GM23248 (cell line): ENCODE measurements at regions not wholly inside any gene's neighbourhood (a gene's known extent, or its start where the extent isn't known, plus 50 kb on each side); places are given as distances from the start of the nearest gene placed in this dataset.

Experiments used
- DNase-seq: peaks from one replicate; pipeline ENCODE4 v3.0.0-alpha.2; 2015
- H2AFZ ChIP-seq: fragments of 200-600 bp; sonication (generic); 2 replicates; pipeline ENCODE4 v1.6.1; 2016; ENCODE audit warnings: antibody characterized with exemption
- H3F3A ChIP-seq: fragments of 200-600 bp; sonication (generic); 2 replicates; pipeline ENCODE4 v1.6.1; 2016; ENCODE audit warnings: mild to moderate bottlenecking, antibody characterized with exemption, mixed run types; ENCODE audit not compliant: insufficient read depth
- H3K27ac ChIP-seq: fragments of 200-600 bp; sonication (generic); 2 replicates; pipeline ENCODE4 v1.5.1; 2016; ENCODE audit warnings: mild to moderate bottlenecking
- H3K27me3 ChIP-seq: fragments of 200-600 bp; sonication (generic); replicated peaks from 2 replicates; pipeline ENCODE4 v1.6.1; 2016; ENCODE audit warnings: mild to moderate bottlenecking; ENCODE audit not compliant: insufficient read depth
- H3K36me3 ChIP-seq: fragments of 200-600 bp; sonication (generic); 2 replicates; pipeline ENCODE4 v1.6.1; 2016; ENCODE audit warnings: low read depth, mild to moderate bottlenecking
- H3K4me1 ChIP-seq: fragments of 200-600 bp; sonication (generic); 2 replicates; pipeline ENCODE4 v1.6.1; 2016; ENCODE audit warnings: mild to moderate bottlenecking; ENCODE audit not compliant: insufficient read depth
- H3K4me2 ChIP-seq: fragments of 200-600 bp; sonication (generic); one replicate; pipeline ENCODE4 v1.6.1; 2016; ENCODE audit warnings: mild to moderate bottlenecking; ENCODE audit not compliant: unreplicated experiment
- H3K4me3 ChIP-seq: fragments of 200-600 bp; sonication (generic); 2 replicates; pipeline ENCODE4 v1.5.1; 2016; ENCODE audit warnings: mild to moderate bottlenecking
- H3K79me2 ChIP-seq: fragments of 200-600 bp; sonication (generic); 2 replicates; pipeline ENCODE4 v1.6.1; 2016; ENCODE audit warnings: mild to moderate bottlenecking; ENCODE audit not compliant: insufficient read depth
- H3K9ac ChIP-seq: fragments of 200-600 bp; sonication (generic); 2 replicates; pipeline ENCODE4 v1.6.1; 2016; ENCODE audit warnings: mild to moderate bottlenecking
- H3K9me2 ChIP-seq: fragments of 200-600 bp; sonication (generic); 2 replicates; pipeline ENCODE4 v1.6.1; 2016; ENCODE audit warnings: mixed run types, mild to moderate bottlenecking, moderate library complexity; ENCODE audit not compliant: insufficient read depth
- H3K9me3 ChIP-seq: fragments of 200-600 bp; sonication (generic); one replicate; pipeline ENCODE4 v1.6.1; 2017; ENCODE audit warnings: low read depth
- H4K20me1 ChIP-seq: fragments of 200-600 bp; sonication (generic); 2 replicates; pipeline ENCODE4 v1.6.0; 2016; ENCODE audit not compliant: insufficient read depth
- EZH2 ChIP-seq: fragments of 200-600 bp; sonication (generic); IDR thresholded peaks from 2 replicates; pipeline ENCODE4 v1.6.1; 2018; ENCODE audit warnings: antibody characterized with exemption, mild to moderate bottlenecking; ENCODE audit not compliant: insufficient read depth, poor library complexity, severe bottlenecking
- EZH2phosphoT487 ChIP-seq: fragments of 200-600 bp; sonication (generic); IDR thresholded peaks from 2 replicates; pipeline ENCODE4 v1.6.1; 2018; ENCODE audit warnings: antibody characterized with exemption, moderate library complexity, mild to moderate bottlenecking, low read depth; ENCODE audit not compliant: insufficient read depth
- WGBS, 2 experiments: methylation state at CpG; one replicate each; pipeline ENCODE4 v1.1.6; 2015 to 2017; ENCODE audit warnings: low lambda C conversion rate in 2 of 2, low coverage in 1 of 2; ENCODE audit errors: missing lambda C conversion rate in 2 of 2; 5-methylcytosine and 5-hydroxymethylcytosine counted together
- in situ Hi-C: fragments of 300-500 bp; cut with MboI; formaldehyde crosslinking; loops from 2 replicates; pipeline ENCODE4 v1.15.0; 2020

GRCh38 chr12:66978802-66979201 lies 290.4 kb upstream of the CAND1 start:
- H3K9me2 ChIP-seq, result no peaks in the 10 kb centered on the region
- no peak overlapping the region for H3K27ac ChIP-seq
- in situ Hi-C loops, result no loop called here
- TF ChIP-seq EZH2phosphoT487, result no peak
- no peak for TF ChIP-seq EZH2
- no peak overlapping the region for H3K4me2 ChIP-seq
- H2AFZ ChIP-seq, result no peak overlapping the region
- no peaks in the 10 kb centered on the region for H3F3A ChIP-seq
- no peak for DNase-seq
- 0 to 3% methylated on average over 1 of the region's 1 CpG for WGBS, 2 experiments
- H3K36me3 ChIP-seq, result no peaks in the 10 kb centered on the region
- H3K4me3 ChIP-seq, result no peak overlapping the region
- no peaks in the 10 kb centered on the region for H4K20me1 ChIP-seq
- no peaks in the 10 kb centered on the region for H3K79me2 ChIP-seq
- H3K9ac ChIP-seq, result no peak overlapping the region
- H3K9me3 ChIP-seq, result no peaks in the 10 kb centered on the region
- no peaks in the 10 kb centered on the region for H3K27me3 ChIP-seq
- H3K4me1 ChIP-seq, result no peaks in the 10 kb centered on the region

- TF ChIP-seq EZH2phosphoT487 (no peak), EZH2 (no peak)
- H3K4me3 ChIP-seq, result no peak overlapping the region
- 33 to 43% methylated on average over 4 of the region's 4 CpGs for WGBS, 2 experiments
- in situ Hi-C loops, result no loop called here
- no peak overlapping the region for H3K27ac ChIP-seq
- no peaks in the 10 kb centered on the region for H3K27me3 ChIP-seq
- no peaks in the 10 kb centered on the region for H4K20me1 ChIP-seq
- DNase-seq, result no peak
- H3K79me2 ChIP-seq, result no peaks in the 10 kb centered on the region
- no peaks in the 10 kb centered on the region for H3K9me2 ChIP-seq
- H3K36me3 ChIP-seq, result no peaks in the 10 kb centered on the region
- no peaks in the 10 kb centered on the region for H3F3A ChIP-seq
- no peak overlapping the region for H2AFZ ChIP-seq
- no peaks in the 10 kb centered on the region for H3K4me1 ChIP-seq
- H3K9ac ChIP-seq, result no peak overlapping the region
- H3K9me3 ChIP-seq, result no peaks in the 10 kb centered on the region
- no peak overlapping the region for H3K4me2 ChIP-seq
Measured at GRCh38 chr12:66979251-66979650, 289.9 kb upstream of the CAND1 start.

GRCh38 chr12:66984077-66984476 lies 285.1 kb upstream of the CAND1 start:
- Histone ChIP-seq H3K9ac (no peak overlapping the region), H3K36me3 (no peaks in the 10 kb centered on the region), H3K27ac (no peak overlapping the region), H3K9me2 (no peaks in the 10 kb centered on the region), H3K79me2 (no peaks in the 10 kb centered on the region), H3K4me1 (no peaks in the 10 kb centered on the region), H3K4me2 (no peak overlapping the region), H2AFZ (no peak overlapping the region), H3K9me3 (no peaks in the 10 kb centered on the region), H3K27me3 (no peaks in the 10 kb centered on the region), H4K20me1 (no peaks in the 10 kb centered on the region), H3K4me3 (no peak overlapping the region), H3F3A (no peaks in the 10 kb centered on the region)
- no peak for DNase-seq
- 13 to 18% methylated on average over 2 of the region's 2 CpGs for WGBS, 2 experiments
- in situ Hi-C loops, result no loop called here
- no peak for TF ChIP-seq EZH2
- TF ChIP-seq EZH2phosphoT487, result no peak

DNA sequence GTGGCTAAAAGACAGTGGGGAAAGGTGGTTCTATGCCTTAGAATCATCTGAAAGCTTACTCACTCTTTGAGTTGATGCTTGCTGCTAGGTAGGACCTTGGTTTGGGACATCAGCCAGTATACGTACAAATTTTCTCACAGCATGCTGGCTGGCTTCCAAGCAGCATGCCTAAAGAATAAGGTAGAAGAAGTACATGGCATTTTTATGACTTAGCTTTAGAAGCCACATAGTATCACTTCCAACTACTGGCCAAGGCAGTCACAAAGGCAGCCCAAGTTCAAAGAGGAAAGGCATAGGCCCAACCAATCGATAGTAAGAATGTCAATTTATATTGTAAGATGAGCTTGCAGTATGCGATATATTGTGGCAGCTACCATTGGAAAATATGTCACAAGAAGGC lies 284.2 kb upstream of the CAND1 start:
- Histone ChIP-seq H3K9me2 (no peaks in the 10 kb centered on the region), H3K27ac (no peak overlapping the region), H4K20me1 (no peaks in the 10 kb centered on the region), H3K27me3 (no peaks in the 10 kb centered on the region), H3K79me2 (no peaks in the 10 kb centered on the region), H3F3A (no peaks in the 10 kb centered on the region), H3K4me2 (no peak overlapping the region), H3K36me3 (no peaks in the 10 kb centered on the region), H3K4me1 (no peaks in the 10 kb centered on the region), H3K9me3 (no peaks in the 10 kb centered on the region), H2AFZ (no peak overlapping the region), H3K9ac (no peak overlapping the region), H3K4me3 (no peak overlapping the region)
- no peak for DNase-seq
- in situ Hi-C loops, result no loop called here
- 28 to 32% methylated on average over 3 of the region's 3 CpGs for WGBS, 2 experiments
- TF ChIP-seq EZH2, result no peak
- no peak for TF ChIP-seq EZH2phosphoT487

GRCh38 chr12:66999141-66999540 lies 270.0 kb upstream of the CAND1 start:
- H3K27me3 ChIP-seq, result no peaks in the 10 kb centered on the region
- no peaks in the 10 kb centered on the region for H3K4me1 ChIP-seq
- H3K79me2 ChIP-seq, result no peaks in the 10 kb centered on the region
- H3F3A ChIP-seq, result no peaks in the 10 kb centered on the region
- 0 to 2% methylated on average over 1 of the region's 1 CpG for WGBS, 2 experiments
- no peaks in the 10 kb centered on the region for H4K20me1 ChIP-seq
- no peak overlapping the region for H3K4me2 ChIP-seq
- no peak overlapping the region for H3K9ac ChIP-seq
- no peaks in the 10 kb centered on the region for H3K36me3 ChIP-seq
- TF ChIP-seq EZH2, result no peak
- no peak for TF ChIP-seq EZH2phosphoT487
- no peak overlapping the region for H3K27ac ChIP-seq
- in situ Hi-C loops, result no loop called here
- no peaks in the 10 kb centered on the region for H3K9me2 ChIP-seq
- H3K4me3 ChIP-seq, result no peak overlapping the region
- no peak overlapping the region for H2AFZ ChIP-seq
- no peaks in the 10 kb centered on the region for H3K9me3 ChIP-seq
- DNase-seq, result no peak
